H7 (cell line): ENCODE measurements at regions not wholly inside any gene's neighbourhood (a gene's known extent, or its start where the extent isn't known, plus 50 kb on each side); places are given as distances from the start of the nearest gene placed in this dataset.

Experiments
- DNase-seq: peaks from one replicate; pipeline ENCODE4 v3.0.0; 2012
- H3K27me3 ChIP-seq: 2 replicates; pipeline ENCODE4 v1.6.0; 2011; ENCODE audit warnings: mild to moderate bottlenecking, low read length; ENCODE audit not compliant: control insufficient read depth, insufficient read depth
- H3K36me3 ChIP-seq: replicated peaks from 2 replicates; pipeline ENCODE4 v1.5.1; 2011; ENCODE audit warnings: low read length; ENCODE audit not compliant: control insufficient read depth, insufficient read depth
- H3K4me3 ChIP-seq: 2 replicates; pipeline ENCODE4 v1.5.1; 2011; ENCODE audit warnings: low read depth, mild to moderate bottlenecking, control low read depth, low read length, moderate library complexity; ENCODE audit not compliant: insufficient read depth

DNA sequence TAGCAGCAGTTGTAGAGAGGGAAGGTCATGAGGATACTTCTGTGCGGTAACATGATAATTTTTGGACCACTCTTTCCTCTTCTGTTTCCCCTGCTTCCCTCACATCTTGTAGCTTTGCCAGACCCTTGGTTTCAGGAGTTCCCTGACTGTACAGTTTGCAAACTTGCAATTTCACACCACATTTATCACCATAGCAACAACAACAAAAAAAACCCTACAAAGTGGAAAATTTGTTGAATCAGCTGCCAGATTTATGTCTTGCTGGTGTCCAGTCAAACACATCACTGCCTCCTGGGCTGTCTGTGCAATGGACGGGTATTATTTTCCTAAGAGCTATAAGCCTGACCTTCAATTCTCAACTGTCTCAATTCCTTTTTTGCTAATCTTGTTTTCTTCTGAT lies 751.6 kb downstream of the TLR4 start:
- Histone ChIP-seq H3K4me3 (no peak overlapping the region), H3K27me3 (no peaks in the 10 kb centered on the region), H3K36me3 (no peaks in the 10 kb centered on the region)
- no peak for DNase-seq

GRCh38 chr9:118457171-118458000 lies 753.2 kb downstream of the TLR4 start:
- no peaks in the 10 kb centered on the region for H3K27me3 ChIP-seq
- no peak for DNase-seq
- H3K4me3 ChIP-seq: no peak overlapping the region
- no peaks in the 10 kb centered on the region for H3K36me3 ChIP-seq

DNA sequence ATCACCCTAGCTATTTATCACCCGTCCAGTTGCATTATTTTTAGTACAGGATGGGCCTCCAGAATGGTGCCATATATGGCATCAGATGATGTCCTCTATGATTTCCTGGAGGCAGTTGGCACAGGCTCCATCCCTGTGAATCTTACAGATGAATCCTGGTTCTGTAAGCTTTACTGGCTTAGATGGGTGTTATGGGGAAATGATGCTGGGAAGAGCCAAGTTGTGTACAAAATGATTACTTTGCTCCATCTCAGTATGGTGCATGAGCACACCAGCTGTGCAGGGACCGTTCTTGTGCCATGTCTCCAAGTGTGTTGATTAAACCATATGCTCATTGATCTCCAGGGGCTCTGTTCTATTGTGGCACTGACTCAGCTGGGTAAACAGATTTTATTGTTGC lies 755.7 kb downstream of the TLR4 start:
- no peak for DNase-seq
- H3K27me3 ChIP-seq: no peaks in the 10 kb centered on the region
- H3K4me3 ChIP-seq: no peak overlapping the region
- H3K36me3 ChIP-seq: no peaks in the 10 kb centered on the region

- H3K36me3 ChIP-seq: no peaks in the 10 kb centered on the region
- no peak for DNase-seq
- H3K4me3 ChIP-seq: no peak overlapping the region
- H3K27me3 ChIP-seq: no peaks in the 10 kb centered on the region
Observed at GRCh38 chr9:118463419-118463818, 759.2 kb downstream of the TLR4 start.

DNA sequence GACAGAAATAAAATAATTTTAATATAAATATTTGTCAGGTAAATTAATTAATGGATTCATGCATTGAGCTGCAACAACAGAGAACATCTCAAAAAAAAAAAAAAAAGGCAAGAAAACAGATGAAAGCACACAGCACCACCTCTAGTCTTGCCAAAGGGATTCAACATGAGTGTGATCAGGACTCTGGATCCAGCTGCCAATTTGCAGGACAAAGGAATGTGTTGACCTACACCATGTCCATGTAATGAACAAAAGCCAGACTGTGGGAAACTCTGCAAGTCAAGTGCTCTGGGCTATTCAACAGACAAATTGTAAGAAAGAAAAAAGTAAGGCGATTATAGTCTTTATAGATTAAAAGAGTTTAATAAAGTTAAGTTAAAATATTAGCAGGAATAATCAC lies 769.3 kb downstream of the TLR4 start:
- DNase-seq: peak; percentile 9
- Histone ChIP-seq H3K4me3 (no peak overlapping the region), H3K27me3 (no peaks in the 10 kb centered on the region), H3K36me3 (no peaks in the 10 kb centered on the region)

GRCh38 chr9:118478752-118479151 lies 774.5 kb downstream of the TLR4 start:
- H3K4me3 ChIP-seq: no peak overlapping the region
- no peaks in the 10 kb centered on the region for H3K36me3 ChIP-seq
- no peak for DNase-seq
- H3K27me3 ChIP-seq: no peaks in the 10 kb centered on the region

- no peaks in the 10 kb centered on the region for H3K27me3 ChIP-seq
- no peak overlapping the region for H3K4me3 ChIP-seq
- no peaks in the 10 kb centered on the region for H3K36me3 ChIP-seq
- peak; percentile 2 for DNase-seq
Observed at GRCh38 chr9:118482306-118482705, 778.1 kb downstream of the TLR4 start.

- Histone ChIP-seq H3K4me3 (no peak overlapping the region), H3K36me3 (no peaks in the 10 kb centered on the region), H3K27me3 (no peaks in the 10 kb centered on the region)
- no peak for DNase-seq
Observed at GRCh38 chr9:118483677-118484076, 779.5 kb downstream of the TLR4 start.

- DNase-seq: no peak
- H3K4me3 ChIP-seq: no peak overlapping the region
- no peaks in the 10 kb centered on the region for H3K36me3 ChIP-seq
- H3K27me3 ChIP-seq: no peaks in the 10 kb centered on the region
Observed at GRCh38 chr9:118503236-118503635, 799.0 kb downstream of the TLR4 start.

GRCh38 chr9:118510711-118511110 lies 806.5 kb downstream of the TLR4 start:
- Histone ChIP-seq H3K36me3 (no peaks in the 10 kb centered on the region), H3K27me3 (no peaks in the 10 kb centered on the region), H3K4me3 (no peak overlapping the region)
- no peak for DNase-seq

- H3K4me3 ChIP-seq: no peak overlapping the region
- DNase-seq: no peak
Observed at GRCh38 chr9:118515947-118516346, 811.7 kb downstream of the TLR4 start.

GRCh38 chr9:118521261-118521660 lies 817.1 kb downstream of the TLR4 start:
- no peak for DNase-seq
- no peak overlapping the region for H3K4me3 ChIP-seq

More at GRCh38 chr9:118515947-118516346, 811.7 kb downstream of the TLR4 start:
- Histone ChIP-seq H3K36me3 (no peaks in the 10 kb centered on the region), H3K27me3 (no peaks in the 10 kb centered on the region)

DNA sequence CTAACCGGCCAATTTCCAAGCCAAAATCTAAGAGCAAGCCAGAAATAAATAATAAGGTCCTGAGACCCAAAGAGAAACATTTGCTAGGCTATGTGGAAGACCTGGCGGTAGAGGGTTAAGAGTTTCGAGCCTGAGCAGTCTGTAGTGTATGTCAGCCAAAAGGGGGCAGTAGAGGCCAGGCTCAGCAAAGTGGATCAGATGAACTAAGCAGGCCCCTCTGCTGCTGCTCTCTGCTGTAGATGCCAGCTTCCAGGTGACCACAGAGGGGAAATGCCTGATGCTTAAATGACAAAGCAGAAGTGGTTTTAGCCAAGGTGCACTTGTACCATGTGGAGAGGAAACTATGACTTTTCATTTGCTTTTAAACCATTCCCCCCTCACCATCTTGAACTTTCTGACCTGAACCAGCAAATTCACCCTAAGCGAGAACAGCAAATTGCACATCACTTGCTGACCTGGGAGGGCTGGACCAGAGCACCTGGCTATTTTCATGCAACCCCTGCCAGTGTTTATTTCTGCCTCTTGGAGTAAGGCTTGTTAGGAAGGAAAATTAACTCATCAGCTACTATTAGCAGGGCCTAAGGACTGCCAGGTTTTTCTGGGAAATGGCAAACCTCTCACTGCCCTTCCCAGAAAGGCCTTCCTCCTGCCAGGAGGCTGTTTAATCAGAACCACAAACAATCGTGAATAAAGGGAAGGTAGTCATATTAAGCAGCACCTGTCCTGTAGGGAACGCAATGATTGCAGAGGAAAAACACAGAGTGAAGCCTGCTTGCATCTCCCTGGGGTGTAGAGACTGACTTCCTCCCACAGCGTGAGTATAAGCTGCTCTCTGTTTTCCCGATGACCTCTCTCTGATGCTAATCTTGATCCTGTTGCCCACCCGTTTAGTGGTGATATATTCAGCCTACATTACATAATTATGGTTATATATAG lies 818.2 kb downstream of the TLR4 start:
- Histone ChIP-seq H3K36me3 (no peaks in the 10 kb centered on the region), H3K27me3 (no peaks in the 10 kb centered on the region), H3K4me3 (no peak overlapping the region)
- peak; percentile 62 for DNase-seq

More at GRCh38 chr9:118521261-118521660, 817.1 kb downstream of the TLR4 start:
- no peaks in the 10 kb centered on the region for H3K27me3 ChIP-seq
- no peaks in the 10 kb centered on the region for H3K36me3 ChIP-seq

- DNase-seq: no peak
- no peak overlapping the region for H3K4me3 ChIP-seq
- no peaks in the 10 kb centered on the region for H3K27me3 ChIP-seq
- no peaks in the 10 kb centered on the region for H3K36me3 ChIP-seq
Observed at GRCh38 chr9:118527261-118527660, 823.1 kb downstream of the TLR4 start.

DNA sequence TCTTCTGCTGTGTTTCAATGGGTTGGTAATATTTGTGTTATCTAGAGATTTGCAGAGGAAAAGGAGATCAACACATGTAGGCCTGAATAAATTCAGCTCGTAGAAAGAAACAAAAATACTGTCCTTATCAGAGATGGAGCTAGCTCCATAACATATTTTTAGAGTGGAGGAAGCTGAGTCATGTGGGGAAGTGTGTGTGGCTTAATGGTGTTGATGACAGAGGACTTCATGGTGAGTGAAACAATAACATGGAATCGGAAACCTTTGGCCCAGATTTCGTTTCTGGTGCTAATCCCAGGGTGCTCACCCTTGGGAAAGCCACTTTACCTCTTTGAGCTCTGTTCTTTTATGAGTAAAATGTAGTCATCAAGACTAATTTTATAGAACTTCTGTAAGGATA lies 825.0 kb downstream of the TLR4 start:
- Histone ChIP-seq H3K27me3 (no peaks in the 10 kb centered on the region), H3K36me3 (no peaks in the 10 kb centered on the region), H3K4me3 (no peak overlapping the region)
- DNase-seq: no peak
